MM.1S (cell line): ENCODE measurements at regions not wholly inside any gene's neighbourhood (a gene's known extent, or its start where the extent isn't known, plus 50 kb on each side); places are given as distances from the start of the nearest gene placed in this dataset.

Experiments used
- DNase-seq: peaks from one replicate; pipeline ENCODE4 v3.0.0-alpha.2; 2015
- H2AFZ ChIP-seq: fragments of 300-600 bp; sonication (generic); 2 replicates; pipeline ENCODE4 v1.6.0; 2016; ENCODE audit warnings: antibody characterized with exemption, low read length
- H3F3A ChIP-seq: fragments of 300-600 bp; sonication (generic); 2 replicates; pipeline ENCODE4 v1.6.1; 2016; ENCODE audit warnings: mild to moderate bottlenecking, antibody characterized with exemption, low read length, moderate library complexity, mixed read lengths; ENCODE audit not compliant: insufficient read depth
- H3K27ac ChIP-seq: fragments of 300-600 bp; sonication (generic); 2 replicates; pipeline ENCODE4 v1.5.1; 2016; ENCODE audit warnings: mild to moderate bottlenecking, low read length
- H3K27me3 ChIP-seq: fragments of 300-600 bp; sonication (generic); replicated peaks from 2 replicates; pipeline ENCODE4 v1.6.0; 2016; ENCODE audit warnings: low read length; ENCODE audit not compliant: insufficient read depth
- H3K36me3 ChIP-seq: fragments of 300-600 bp; sonication (generic); replicated peaks from 2 replicates; pipeline ENCODE4 v1.6.1; 2016; ENCODE audit warnings: mild to moderate bottlenecking, low read length, mixed read lengths; ENCODE audit not compliant: insufficient read depth
- H3K4me1 ChIP-seq: fragments of 300-600 bp; sonication (generic); 2 replicates; pipeline ENCODE4 v1.6.1; 2016; ENCODE audit warnings: low read length, mixed read lengths
- H3K4me2 ChIP-seq: fragments of 300-600 bp; sonication (generic); 2 replicates; pipeline ENCODE4 v1.6.0; 2016; ENCODE audit warnings: low read depth, low read length
- H3K4me3 ChIP-seq: fragments of 300-600 bp; sonication (generic); 2 replicates; pipeline ENCODE4 v1.5.1; 2016; ENCODE audit warnings: low read length, mixed read lengths
- H3K79me2 ChIP-seq: fragments of 300-600 bp; sonication (generic); 2 replicates; pipeline ENCODE4 v1.6.1; 2016; ENCODE audit warnings: mixed run types, low read length, mixed read lengths
- H3K9ac ChIP-seq: fragments of 300-600 bp; sonication (generic); 2 replicates; pipeline ENCODE4 v1.6.1; 2016; ENCODE audit warnings: low read length, mixed read lengths
- H3K9me2 ChIP-seq: fragments of 300-600 bp; sonication (generic); replicated peaks from 2 replicates; pipeline ENCODE4 v1.6.1; 2016; ENCODE audit warnings: mild to moderate bottlenecking, low read length, mixed read lengths; ENCODE audit not compliant: insufficient read depth
- H3K9me3 ChIP-seq: fragments of 300-600 bp; sonication (generic); replicated peaks from 2 replicates; pipeline ENCODE4 v1.6.1; 2016; ENCODE audit warnings: mild to moderate bottlenecking, low read length, mixed read lengths; ENCODE audit not compliant: insufficient read depth
- H4K20me1 ChIP-seq: fragments of 300-600 bp; sonication (generic); 2 replicates; pipeline ENCODE4 v1.6.1; 2016; ENCODE audit warnings: mild to moderate bottlenecking, low read length, moderate library complexity, mixed read lengths; ENCODE audit not compliant: insufficient read depth
- EZH2 ChIP-seq: fragments of 300-600 bp; sonication (generic); optimal IDR thresholded peaks from 2 replicates; pipeline ENCODE3; 2017; ENCODE audit warnings: low read depth, mild to moderate bottlenecking, antibody characterized with exemption, low read length, mixed read lengths
- EZH2phosphoT487 ChIP-seq: fragments of 300-600 bp; sonication (generic); IDR thresholded peaks from 2 replicates; pipeline ENCODE4 v1.6.1; 2018; ENCODE audit warnings: antibody characterized with exemption, low read length
- TF ChIP-seq, protein P1 (sequence below): fragments of 300-600 bp; sonication (generic); IDR thresholded peaks from 2 replicates; pipeline ENCODE4 v1.5.1; 2016; ENCODE audit warnings: antibody characterized with exemption, low read length, mixed read lengths

DNA sequence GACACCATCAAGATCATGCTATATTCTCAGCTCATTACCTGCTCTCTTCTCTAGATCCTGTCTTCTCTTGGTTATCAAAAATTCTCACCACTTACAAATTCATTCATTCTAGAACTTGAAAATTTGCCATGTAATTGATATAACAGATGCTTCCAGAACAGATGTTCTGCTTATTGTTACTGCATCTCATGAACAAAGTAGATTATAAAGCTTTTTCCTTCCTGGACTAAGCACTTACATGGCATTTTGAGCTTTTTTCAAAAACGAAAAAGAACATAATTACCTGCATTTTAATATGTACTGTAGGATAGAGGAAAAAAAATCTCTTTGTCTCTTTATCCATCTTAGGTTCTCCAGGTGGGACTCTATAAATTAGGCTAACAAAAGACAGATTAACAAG, 79.6 kb upstream of the CREB1 start:
- Histone ChIP-seq H3K4me3 (no peak overlapping the region), H3K4me2 (no peak overlapping the region), H3K9ac (no peak overlapping the region)

GRCh38 chr2:207458582-207458981, 71.2 kb upstream of the CREB1 start:
- Histone ChIP-seq H3K9me2 (no peaks in the 10 kb centered on the region), H3K36me3 (no peaks in the 10 kb centered on the region), H3K9me3 (no peaks in the 10 kb centered on the region), H3K4me3 (no peak overlapping the region), H3K4me2 (no peak overlapping the region), H4K20me1 (no peaks in the 10 kb centered on the region), H3K9ac (no peak overlapping the region), H3K27me3 (no peaks in the 10 kb centered on the region), H3F3A (peaks cover 13% of the 10 kb centered on the region), H2AFZ (no peak overlapping the region), H3K27ac (no peak overlapping the region), H3K79me2 (no peaks in the 10 kb centered on the region), H3K4me1 (peaks cover 15% of the 10 kb centered on the region)
- no peak for DNase-seq
- TF ChIP-seq, protein P1, sequence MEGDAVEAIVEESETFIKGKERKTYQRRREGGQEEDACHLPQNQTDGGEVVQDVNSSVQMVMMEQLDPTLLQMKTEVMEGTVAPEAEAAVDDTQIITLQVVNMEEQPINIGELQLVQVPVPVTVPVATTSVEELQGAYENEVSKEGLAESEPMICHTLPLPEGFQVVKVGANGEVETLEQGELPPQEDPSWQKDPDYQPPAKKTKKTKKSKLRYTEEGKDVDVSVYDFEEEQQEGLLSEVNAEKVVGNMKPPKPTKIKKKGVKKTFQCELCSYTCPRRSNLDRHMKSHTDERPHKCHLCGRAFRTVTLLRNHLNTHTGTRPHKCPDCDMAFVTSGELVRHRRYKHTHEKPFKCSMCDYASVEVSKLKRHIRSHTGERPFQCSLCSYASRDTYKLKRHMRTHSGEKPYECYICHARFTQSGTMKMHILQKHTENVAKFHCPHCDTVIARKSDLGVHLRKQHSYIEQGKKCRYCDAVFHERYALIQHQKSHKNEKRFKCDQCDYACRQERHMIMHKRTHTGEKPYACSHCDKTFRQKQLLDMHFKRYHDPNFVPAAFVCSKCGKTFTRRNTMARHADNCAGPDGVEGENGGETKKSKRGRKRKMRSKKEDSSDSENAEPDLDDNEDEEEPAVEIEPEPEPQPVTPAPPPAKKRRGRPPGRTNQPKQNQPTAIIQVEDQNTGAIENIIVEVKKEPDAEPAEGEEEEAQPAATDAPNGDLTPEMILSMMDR, result no peak
- TF ChIP-seq EZH2 (no peak), EZH2phosphoT487 (no peak)

More for the DNA sequence above, 79.6 kb upstream of the CREB1 start:
- no peaks in the 10 kb centered on the region for H3K36me3 ChIP-seq
- DNase-seq, result no peak
- no peaks in the 10 kb centered on the region for H3K27me3 ChIP-seq
- no peak for TF ChIP-seq EZH2phosphoT487
- TF ChIP-seq, protein P1, result no peak
- no peak for TF ChIP-seq EZH2
- no peaks in the 10 kb centered on the region for H3F3A ChIP-seq
- no peaks in the 10 kb centered on the region for H4K20me1 ChIP-seq
- H3K9me3 ChIP-seq, result no peaks in the 10 kb centered on the region
- H3K27ac ChIP-seq, result no peak overlapping the region
- H2AFZ ChIP-seq, result no peak overlapping the region
- no peaks in the 10 kb centered on the region for H3K9me2 ChIP-seq
- H3K4me1 ChIP-seq, result no peaks in the 10 kb centered on the region
- H3K79me2 ChIP-seq, result no peaks in the 10 kb centered on the region

DNA sequence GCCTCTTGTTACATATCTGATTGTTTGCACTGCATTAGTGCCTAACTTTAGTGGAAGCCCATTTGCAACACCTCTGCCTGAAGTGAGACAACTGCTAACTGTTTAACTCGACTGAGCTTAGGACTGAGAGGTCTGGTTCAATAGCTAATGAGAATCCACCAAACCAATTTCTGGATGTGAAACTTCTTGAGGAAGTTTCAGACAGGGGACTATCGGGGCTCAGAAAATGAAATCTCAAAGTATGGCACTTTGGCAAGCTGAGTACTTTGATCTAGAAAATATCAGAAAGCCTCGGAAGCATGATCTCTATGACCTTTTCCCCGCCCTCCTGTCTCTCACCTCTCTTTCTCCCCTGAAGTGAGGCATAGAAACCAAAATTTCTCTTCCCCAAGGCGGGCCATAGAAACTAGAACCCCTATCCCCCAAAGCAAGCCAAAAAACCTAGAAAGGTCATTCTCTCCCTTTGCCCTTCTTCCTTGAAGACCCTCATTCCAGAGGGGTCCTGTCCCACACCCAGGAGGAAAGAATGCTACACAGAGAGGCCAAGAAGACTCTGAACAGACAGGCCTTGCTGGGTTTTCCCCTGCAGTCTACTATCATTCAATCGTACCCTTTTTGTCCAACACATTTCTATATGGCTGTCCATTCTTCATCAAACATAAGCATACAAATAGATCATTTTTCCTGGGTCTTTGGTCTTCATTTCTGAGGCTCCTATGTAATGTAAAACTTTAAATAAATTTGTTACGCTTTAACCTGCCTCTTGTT, 69.6 kb upstream of the CREB1 start:
- H3F3A ChIP-seq, result peaks cover 13% of the 10 kb centered on the region
- DNase-seq, result peak; percentile 70
- no peak overlapping the region for H3K4me3 ChIP-seq
- H3K9ac ChIP-seq, result no peak overlapping the region
- no peaks in the 10 kb centered on the region for H3K9me3 ChIP-seq
- H3K4me2 ChIP-seq, result peak overlapping the region; percentile 25; the same call in 1 of the 2 replicates
- no peaks in the 10 kb centered on the region for H3K36me3 ChIP-seq
- peak overlapping the region; percentile 3; the same call in 1 of the 2 replicates for H3K27ac ChIP-seq
- no peaks in the 10 kb centered on the region for H3K9me2 ChIP-seq
- H2AFZ ChIP-seq, result no peak overlapping the region
- H4K20me1 ChIP-seq, result no peaks in the 10 kb centered on the region
- H3K79me2 ChIP-seq, result no peaks in the 10 kb centered on the region
- no peaks in the 10 kb centered on the region for H3K27me3 ChIP-seq
- TF ChIP-seq EZH2, result no peak
- TF ChIP-seq, protein P1, result no peak
- peaks cover 15% of the 10 kb centered on the region for H3K4me1 ChIP-seq
